ENCODE measurements at regions not wholly inside any gene's neighbourhood (a gene's known extent, or its start where the extent isn't known, plus 50 kb on each side); places are given as distances from the start of the nearest gene placed in this dataset.

DNA sequence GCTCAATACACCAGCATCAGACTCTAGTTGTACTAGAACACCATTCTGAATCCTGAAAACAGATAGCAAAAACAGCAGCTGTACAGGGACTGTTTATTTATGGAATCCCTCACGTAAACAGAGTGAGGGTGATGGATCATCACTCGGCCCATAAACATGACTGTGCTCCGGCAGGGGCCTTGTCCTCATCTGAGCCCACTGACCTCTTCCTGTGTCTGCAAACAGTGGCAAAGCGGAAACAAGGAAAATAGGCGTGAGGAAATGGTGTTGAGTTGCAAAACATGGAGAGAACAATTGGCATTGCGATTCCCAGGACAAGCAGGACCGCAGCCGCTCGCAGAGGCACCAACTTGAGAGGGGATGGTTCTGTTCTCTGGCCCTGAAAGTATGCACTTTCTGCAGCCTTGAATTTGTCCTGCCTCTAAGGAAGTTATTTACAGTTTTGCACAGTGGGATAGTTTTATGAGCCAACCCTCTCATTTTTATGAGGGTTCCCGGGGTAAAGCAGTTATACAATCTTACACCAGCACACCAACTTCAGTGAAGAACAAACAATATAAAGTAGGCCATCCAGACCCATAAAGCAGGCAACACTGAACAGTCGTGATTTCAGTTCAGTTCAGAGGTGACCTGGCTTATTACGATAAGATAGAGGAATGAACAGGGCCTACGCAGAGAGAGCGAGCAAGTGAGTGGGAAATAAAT, 248.0 kb upstream of the FZD8 start:
- TF ChIP-seq, protein P1, sequence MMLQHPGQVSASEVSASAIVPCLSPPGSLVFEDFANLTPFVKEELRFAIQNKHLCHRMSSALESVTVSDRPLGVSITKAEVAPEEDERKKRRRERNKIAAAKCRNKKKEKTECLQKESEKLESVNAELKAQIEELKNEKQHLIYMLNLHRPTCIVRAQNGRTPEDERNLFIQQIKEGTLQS (IDR thresholded peaks at IDR 0.05; ENCODE audit: insufficient read depth, low read depth, low read length): no peak
- TF ChIP-seq, protein P2, sequence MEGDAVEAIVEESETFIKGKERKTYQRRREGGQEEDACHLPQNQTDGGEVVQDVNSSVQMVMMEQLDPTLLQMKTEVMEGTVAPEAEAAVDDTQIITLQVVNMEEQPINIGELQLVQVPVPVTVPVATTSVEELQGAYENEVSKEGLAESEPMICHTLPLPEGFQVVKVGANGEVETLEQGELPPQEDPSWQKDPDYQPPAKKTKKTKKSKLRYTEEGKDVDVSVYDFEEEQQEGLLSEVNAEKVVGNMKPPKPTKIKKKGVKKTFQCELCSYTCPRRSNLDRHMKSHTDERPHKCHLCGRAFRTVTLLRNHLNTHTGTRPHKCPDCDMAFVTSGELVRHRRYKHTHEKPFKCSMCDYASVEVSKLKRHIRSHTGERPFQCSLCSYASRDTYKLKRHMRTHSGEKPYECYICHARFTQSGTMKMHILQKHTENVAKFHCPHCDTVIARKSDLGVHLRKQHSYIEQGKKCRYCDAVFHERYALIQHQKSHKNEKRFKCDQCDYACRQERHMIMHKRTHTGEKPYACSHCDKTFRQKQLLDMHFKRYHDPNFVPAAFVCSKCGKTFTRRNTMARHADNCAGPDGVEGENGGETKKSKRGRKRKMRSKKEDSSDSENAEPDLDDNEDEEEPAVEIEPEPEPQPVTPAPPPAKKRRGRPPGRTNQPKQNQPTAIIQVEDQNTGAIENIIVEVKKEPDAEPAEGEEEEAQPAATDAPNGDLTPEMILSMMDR (IDR thresholded peaks at IDR 0.05; ENCODE audit: control extremely low read depth in 1 of 3, insufficient read depth in 1 of 3, low read depth in 1 of 3, low read length in 3 of 3): no peak
- TF ChIP-seq SP1 (IDR thresholded peaks at IDR 0.05; ENCODE audit: low read depth, low read length): no peak
- no peak for TF ChIP-seq SIN3A (conservative IDR thresholded peaks at IDR 0.05 in 1 of 2, IDR thresholded peaks at IDR 0.05 in 1 of 2; ENCODE audit: low read depth in 1 of 2, low read length in 2 of 2)
- TF ChIP-seq EZH2 (IDR thresholded peaks at IDR 0.05; ENCODE audit: low read depth, low read length, severe bottlenecking): no peak
- TF ChIP-seq, protein P3, sequence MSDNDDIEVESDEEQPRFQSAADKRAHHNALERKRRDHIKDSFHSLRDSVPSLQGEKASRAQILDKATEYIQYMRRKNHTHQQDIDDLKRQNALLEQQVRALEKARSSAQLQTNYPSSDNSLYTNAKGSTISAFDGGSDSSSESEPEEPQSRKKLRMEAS (IDR thresholded peaks at IDR 0.05): no peak
- TF ChIP-seq JUND (IDR thresholded peaks at IDR 0.05; ENCODE audit: low read length): no peak
- TF ChIP-seq RAD21 (IDR thresholded peaks at IDR 0.05 in 1 of 2, conservative IDR thresholded peaks at IDR 0.05 in 1 of 2; ENCODE audit: low read depth in 2 of 2, low read length in 2 of 2): no peak
- TF ChIP-seq POLR2AphosphoS5 (IDR thresholded peaks at IDR 0.05; ENCODE audit: low read depth, low read length): no peak
- TF ChIP-seq POU5F1 (IDR thresholded peaks at IDR 0.05; ENCODE audit: low read depth, low read length): no peak
- TF ChIP-seq ASH2L (IDR thresholded peaks at IDR 0.05; ENCODE audit: low read length): no peak
- no peak for TF ChIP-seq POLR2A (IDR thresholded peaks at IDR 0.05; ENCODE audit: control extremely low read depth in 1 of 2, low read depth in 2 of 2, low read length in 2 of 2)
